Liver (tissue), 7 donors: ENCODE measurements at regions not wholly inside any gene's neighbourhood (a gene's known extent, or its start where the extent isn't known, plus 50 kb on each side); places are given as distances from the start of the nearest gene placed in this dataset.

Source experiments
- DNase-seq: peaks from one replicate; pipeline ENCODE4 v3.0.0-alpha.2; 2017; ENCODE audit warnings: low spot score
- H3K27ac ChIP-seq, 2 donors: one replicate each; pipeline ENCODE4 v1.7.0; 2013; ENCODE audit warnings: inconsistent platforms in 2 of 2, low read length in 2 of 2, control low read depth in 1 of 2, low read depth in 1 of 2, mild to moderate bottlenecking in 1 of 2
- H3K27me3 ChIP-seq, 4 donors: one replicate each; pipeline versions ENCODE4 v1.6.1 to v1.7.0; 2013; ENCODE audit warnings: low read length in 3 of 4, inconsistent platforms in 1 of 4, mild to moderate bottlenecking in 1 of 4, moderate library complexity in 1 of 4; ENCODE audit not compliant: control insufficient read depth in 4 of 4, insufficient read depth in 4 of 4
- H3K36me3 ChIP-seq, 4 donors: one replicate each; pipeline versions ENCODE4 v1.6.1 to v1.7.0; 2013; ENCODE audit warnings: low read length in 3 of 4, mild to moderate bottlenecking in 3 of 4, low read depth in 1 of 4, moderate library complexity in 1 of 4; ENCODE audit not compliant: control insufficient read depth in 4 of 4, insufficient read depth in 3 of 4
- H3K4me1 ChIP-seq, 4 donors: one replicate each; pipeline versions ENCODE4 v1.6.1 to v1.7.0; 2013; ENCODE audit warnings: low read length in 3 of 4, mild to moderate bottlenecking in 3 of 4, moderate library complexity in 1 of 4; ENCODE audit not compliant: control insufficient read depth in 4 of 4, insufficient read depth in 4 of 4
- H3K4me3 ChIP-seq, 3 donors: one replicate each; pipeline versions ENCODE4 v1.6.1 to v1.7.0; 2013; ENCODE audit warnings: low read length in 3 of 3, control low read depth in 1 of 3, low read depth in 1 of 3, mild to moderate bottlenecking in 1 of 3
- H3K9ac ChIP-seq, 2 donors: one replicate each; pipeline ENCODE4 v1.7.0; 2013; ENCODE audit warnings: low read length in 2 of 2, mild to moderate bottlenecking in 2 of 2, moderate library complexity in 2 of 2, control low read depth in 1 of 2, low read depth in 1 of 2
- H3K9me3 ChIP-seq, 4 donors: one replicate each; pipeline versions ENCODE4 v1.6.1 to v1.7.0; 2013; ENCODE audit warnings: low read length in 3 of 4; ENCODE audit not compliant: control insufficient read depth in 4 of 4
- EGR1 ChIP-seq, 2 donors: IDR thresholded peaks; 2 replicates each; pipeline ENCODE4 v1.6.1; 2016 to 2018; ENCODE audit warnings: antibody characterized with exemption in 2 of 2, low read depth in 2 of 2
- FOXA1 ChIP-seq: IDR thresholded peaks from 2 replicates; pipeline ENCODE4 v1.6.1; 2016; ENCODE audit warnings: antibody characterized with exemption
- FOXA2 ChIP-seq: IDR thresholded peaks from 2 replicates; pipeline ENCODE4 v1.6.1; 2016; ENCODE audit warnings: antibody characterized with exemption
- GABPA ChIP-seq, 2 donors: IDR thresholded peaks in 1 of 2; conservative IDR thresholded peaks in 1 of 2; 2 replicates each; pipeline ENCODE4 v1.6.1; 2016; ENCODE audit warnings: antibody characterized with exemption in 2 of 2, mild to moderate bottlenecking in 1 of 2, moderate library complexity in 1 of 2
- HNF4G ChIP-seq: IDR thresholded peaks from 2 replicates; pipeline ENCODE4 v1.6.1; 2016; ENCODE audit warnings: antibody characterized with exemption
- JUND ChIP-seq, 2 donors: IDR thresholded peaks; 2 replicates each; pipeline ENCODE4 v1.6.1; 2016; ENCODE audit warnings: antibody characterized with exemption in 2 of 2
- RAD21 ChIP-seq, 2 donors: IDR thresholded peaks; 2 replicates each; pipeline ENCODE4 v1.6.1; 2016; ENCODE audit warnings: antibody characterized with exemption in 2 of 2, mild to moderate bottlenecking in 2 of 2
- SP1 ChIP-seq: IDR thresholded peaks from 2 replicates; pipeline ENCODE4 v1.6.1; 2018; ENCODE audit warnings: antibody characterized with exemption, mild to moderate bottlenecking
- TAF1 ChIP-seq: conservative IDR thresholded peaks from 2 replicates; pipeline ENCODE4 v1.6.1; 2016; ENCODE audit warnings: antibody characterized with exemption, mild to moderate bottlenecking
- WGBS: extraction: QIAGEN DNeasy Blood & Tissue Kit; methylation state at CpG from one replicate; pipeline ENCODE4 v1.1.7; 2013; 5-methylcytosine and 5-hydroxymethylcytosine counted together
- TF ChIP-seq, protein P1 (sequence below): IDR thresholded peaks from 2 replicates; pipeline ENCODE4 v1.6.1; 2016; ENCODE audit warnings: antibody characterized with exemption
- TF ChIP-seq, protein P2 (sequence below): IDR thresholded peaks from 2 replicates; pipeline ENCODE4 v1.6.1; 2016; ENCODE audit warnings: antibody characterized with exemption
- TF ChIP-seq, protein P3 (sequence below): IDR thresholded peaks from 2 replicates; pipeline ENCODE4 v1.6.1; 2016; ENCODE audit warnings: antibody characterized with exemption, mild to moderate bottlenecking
- donor health status: healthy.
- donor health status: healthy.
- donor health status: healthy.
- donor health status: healthy.

DNA sequence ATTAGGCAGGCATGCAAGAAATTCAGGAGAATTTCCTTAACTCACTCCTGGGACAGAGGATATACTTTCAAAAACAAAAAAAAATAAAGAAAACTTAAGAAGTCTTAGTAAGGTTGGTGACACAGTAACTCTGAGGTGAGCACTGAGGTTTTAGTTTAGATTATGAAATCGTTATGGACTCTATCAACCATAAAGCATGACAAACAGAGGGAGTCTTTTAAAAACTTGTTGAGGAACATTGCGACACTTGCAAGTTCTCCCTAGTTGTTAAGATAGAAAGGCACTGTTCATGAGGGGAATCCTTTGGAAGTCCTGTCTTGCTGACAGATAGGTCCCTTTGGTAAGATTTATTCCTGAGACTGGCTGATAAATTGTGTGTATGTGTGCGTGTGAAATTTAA, 194.3 kb upstream of the ERBB4 start:
- H3K27me3 ChIP-seq = peaks cover 0 to 5% (median 0%) of the 10 kb centered on the region in 4 donors
- no peak for DNase-seq
- no peak overlapping the region for H3K4me3 ChIP-seq
- no peak for TF ChIP-seq SP1
- TF ChIP-seq FOXA2 = no peak
- TF ChIP-seq FOXA1 = no peak
- TF ChIP-seq, protein P1, sequence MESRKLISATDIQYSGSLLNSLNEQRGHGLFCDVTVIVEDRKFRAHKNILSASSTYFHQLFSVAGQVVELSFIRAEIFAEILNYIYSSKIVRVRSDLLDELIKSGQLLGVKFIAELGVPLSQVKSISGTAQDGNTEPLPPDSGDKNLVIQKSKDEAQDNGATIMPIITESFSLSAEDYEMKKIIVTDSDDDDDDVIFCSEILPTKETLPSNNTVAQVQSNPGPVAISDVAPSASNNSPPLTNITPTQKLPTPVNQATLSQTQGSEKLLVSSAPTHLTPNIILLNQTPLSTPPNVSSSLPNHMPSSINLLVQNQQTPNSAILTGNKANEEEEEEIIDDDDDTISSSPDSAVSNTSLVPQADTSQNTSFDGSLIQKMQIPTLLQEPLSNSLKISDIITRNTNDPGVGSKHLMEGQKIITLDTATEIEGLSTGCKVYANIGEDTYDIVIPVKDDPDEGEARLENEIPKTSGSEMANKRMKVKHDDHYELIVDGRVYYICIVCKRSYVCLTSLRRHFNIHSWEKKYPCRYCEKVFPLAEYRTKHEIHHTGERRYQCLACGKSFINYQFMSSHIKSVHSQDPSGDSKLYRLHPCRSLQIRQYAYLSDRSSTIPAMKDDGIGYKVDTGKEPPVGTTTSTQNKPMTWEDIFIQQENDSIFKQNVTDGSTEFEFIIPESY = no peak
- TF ChIP-seq RAD21 (IDR thresholded peaks at IDR 0.05) = no peak
- TF ChIP-seq JUND (IDR thresholded peaks at IDR 0.05) = no peak
- no peak for TF ChIP-seq TAF1
- H3K36me3 ChIP-seq = no peaks in the 10 kb centered on the region
- H3K9me3 ChIP-seq = no peaks in the 10 kb centered on the region
- 76% methylated on average over 3 of the region's 3 CpGs for WGBS
- H3K4me1 ChIP-seq = no peaks in the 10 kb centered on the region
- H3K9ac ChIP-seq = no peak overlapping the region
- H3K27ac ChIP-seq = no peak overlapping the region

DNA sequence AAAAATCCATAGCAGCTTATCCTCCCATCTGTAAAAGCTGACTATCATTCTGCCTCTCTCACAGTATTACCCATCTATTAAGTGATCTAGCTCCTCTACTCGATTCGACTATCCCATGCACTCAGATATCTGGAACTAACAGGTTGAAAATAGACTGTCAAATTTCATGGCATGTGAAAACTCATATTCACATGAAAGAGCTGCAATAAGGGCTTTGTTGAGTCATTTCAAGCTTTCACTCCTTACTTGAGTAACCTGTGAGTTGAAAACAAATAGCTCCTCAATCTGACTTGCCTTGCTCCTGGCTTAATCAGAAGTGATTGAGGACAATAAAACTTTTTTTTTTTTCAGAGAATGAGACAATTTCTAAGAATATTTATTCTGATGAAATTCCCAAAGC, 192.4 kb upstream of the ERBB4 start:
- no peak for DNase-seq
- Histone ChIP-seq H3K4me3 (no peak overlapping the region), H3K9ac (no peak overlapping the region), H3K9me3 (no peaks in the 10 kb centered on the region), H3K36me3 (no peaks in the 10 kb centered on the region), H3K27ac (no peak overlapping the region), H3K4me1 (no peaks in the 10 kb centered on the region), H3K27me3 (no peaks in the 10 kb centered on the region)
- TF ChIP-seq EGR1 (IDR thresholded peaks at IDR 0.05; ENCODE audit: low read depth in 2 of 2) = no peak
- no peak for TF ChIP-seq GABPA (IDR thresholded peaks at IDR 0.05 in 1 of 2, conservative IDR thresholded peaks at IDR 0.05 in 1 of 2)
- 76% methylated on average over 2 of the region's 2 CpGs for WGBS

DNA sequence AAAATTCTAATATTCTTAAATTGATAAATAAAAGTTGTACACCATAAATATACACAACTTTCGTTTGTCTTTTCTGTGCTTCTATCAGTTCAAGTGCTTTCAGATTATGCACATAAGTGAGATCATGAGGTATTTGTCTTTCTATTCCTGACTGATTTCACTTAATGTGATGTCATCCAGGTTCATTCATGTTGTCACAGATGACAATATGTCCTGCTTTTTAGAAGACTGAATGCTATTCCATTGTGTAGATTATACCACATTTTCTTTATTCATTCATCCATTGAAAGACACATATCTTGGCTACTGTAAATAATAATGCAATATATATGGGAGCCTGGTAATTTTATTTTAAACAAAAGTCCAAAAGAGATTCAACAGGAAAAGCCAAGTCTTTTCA, 190.1 kb upstream of the ERBB4 start:
- H3K4me1 ChIP-seq = no peaks in the 10 kb centered on the region
- H3K36me3 ChIP-seq = no peaks in the 10 kb centered on the region
- H3K9ac ChIP-seq = no peak overlapping the region
- no peaks in the 10 kb centered on the region for H3K27me3 ChIP-seq
- no peak overlapping the region for H3K4me3 ChIP-seq
- DNase-seq = no peak
- TF ChIP-seq FOXA2 (no peak), GABPA (IDR thresholded peaks at IDR 0.05 in 1 of 2, conservative IDR thresholded peaks at IDR 0.05 in 1 of 2) (no peak), JUND (IDR thresholded peaks at IDR 0.05) (no peak), HNF4G (no peak), FOXA1 (no peak)
- TF ChIP-seq, protein P2, sequence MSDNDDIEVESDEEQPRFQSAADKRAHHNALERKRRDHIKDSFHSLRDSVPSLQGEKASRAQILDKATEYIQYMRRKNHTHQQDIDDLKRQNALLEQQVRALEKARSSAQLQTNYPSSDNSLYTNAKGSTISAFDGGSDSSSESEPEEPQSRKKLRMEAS = no peak
- TF ChIP-seq, protein P3, sequence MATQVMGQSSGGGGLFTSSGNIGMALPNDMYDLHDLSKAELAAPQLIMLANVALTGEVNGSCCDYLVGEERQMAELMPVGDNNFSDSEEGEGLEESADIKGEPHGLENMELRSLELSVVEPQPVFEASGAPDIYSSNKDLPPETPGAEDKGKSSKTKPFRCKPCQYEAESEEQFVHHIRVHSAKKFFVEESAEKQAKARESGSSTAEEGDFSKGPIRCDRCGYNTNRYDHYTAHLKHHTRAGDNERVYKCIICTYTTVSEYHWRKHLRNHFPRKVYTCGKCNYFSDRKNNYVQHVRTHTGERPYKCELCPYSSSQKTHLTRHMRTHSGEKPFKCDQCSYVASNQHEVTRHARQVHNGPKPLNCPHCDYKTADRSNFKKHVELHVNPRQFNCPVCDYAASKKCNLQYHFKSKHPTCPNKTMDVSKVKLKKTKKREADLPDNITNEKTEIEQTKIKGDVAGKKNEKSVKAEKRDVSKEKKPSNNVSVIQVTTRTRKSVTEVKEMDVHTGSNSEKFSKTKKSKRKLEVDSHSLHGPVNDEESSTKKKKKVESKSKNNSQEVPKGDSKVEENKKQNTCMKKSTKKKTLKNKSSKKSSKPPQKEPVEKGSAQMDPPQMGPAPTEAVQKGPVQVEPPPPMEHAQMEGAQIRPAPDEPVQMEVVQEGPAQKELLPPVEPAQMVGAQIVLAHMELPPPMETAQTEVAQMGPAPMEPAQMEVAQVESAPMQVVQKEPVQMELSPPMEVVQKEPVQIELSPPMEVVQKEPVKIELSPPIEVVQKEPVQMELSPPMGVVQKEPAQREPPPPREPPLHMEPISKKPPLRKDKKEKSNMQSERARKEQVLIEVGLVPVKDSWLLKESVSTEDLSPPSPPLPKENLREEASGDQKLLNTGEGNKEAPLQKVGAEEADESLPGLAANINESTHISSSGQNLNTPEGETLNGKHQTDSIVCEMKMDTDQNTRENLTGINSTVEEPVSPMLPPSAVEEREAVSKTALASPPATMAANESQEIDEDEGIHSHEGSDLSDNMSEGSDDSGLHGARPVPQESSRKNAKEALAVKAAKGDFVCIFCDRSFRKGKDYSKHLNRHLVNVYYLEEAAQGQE = no peak
- H3K9me3 ChIP-seq = no peaks in the 10 kb centered on the region
- H3K27ac ChIP-seq = no peak overlapping the region
- 50% methylated on average over 1 of the region's 1 CpG for WGBS
